ENCODE measurements at regions not wholly inside any gene's neighbourhood (a gene's known extent, or its start where the extent isn't known, plus 50 kb on each side); places are given as distances from the start of the nearest gene placed in this dataset.

DNA sequence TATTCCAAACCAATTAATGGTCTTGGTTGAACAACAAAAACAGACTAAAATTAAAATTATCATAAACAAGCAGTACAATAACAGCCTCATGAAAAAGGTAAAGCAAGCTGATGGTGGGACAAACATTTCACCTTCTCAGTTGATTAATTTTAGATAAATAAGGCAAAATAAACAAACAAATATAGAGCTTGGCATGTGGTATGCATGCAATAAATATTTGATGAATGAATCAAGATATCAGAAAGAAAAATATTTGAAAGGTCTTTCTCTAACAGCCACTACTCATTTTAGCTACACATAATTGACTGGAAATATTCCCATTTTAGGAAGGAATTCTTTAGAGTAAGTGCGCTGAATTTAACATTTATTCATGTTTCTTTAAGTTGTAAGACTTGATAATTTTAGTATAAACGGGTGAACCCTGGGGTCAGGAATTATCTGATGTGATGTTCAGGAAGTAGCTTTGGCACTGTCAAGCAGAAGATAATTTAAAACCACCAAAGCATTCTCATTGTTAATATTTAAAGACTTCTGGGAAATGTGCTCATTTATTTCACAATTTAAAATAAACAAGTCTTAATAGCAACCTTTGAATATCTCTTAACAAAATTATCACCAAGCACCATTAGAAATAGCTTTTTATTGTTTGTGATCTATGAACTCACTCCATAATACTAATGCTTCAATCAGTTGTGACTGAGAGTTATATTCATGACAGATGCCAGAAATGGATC is 372.3 kb upstream of the TGFBR2 start:
- Histone ChIP-seq H3K4me2 (ENCODE audit: low read depth, low read length, poor library complexity, severe bottlenecking) (no peak overlapping the region), H3K9ac (ENCODE audit: low read length) (no peak overlapping the region), H3K79me2 (ENCODE audit: low read length) (no peaks in the 10 kb centered on the region), H4K20me1 (ENCODE audit: insufficient read depth, low read depth, low read length) (no peaks in the 10 kb centered on the region), H2AFZ (ENCODE audit: low read length) (no peak overlapping the region), H3K9me3 (ENCODE audit: low read length) (peaks cover 3% of the 10 kb centered on the region; the same call in 1 of the 2 replicates), H3K36me3 (ENCODE audit: insufficient read depth, low read length) (no peaks in the 10 kb centered on the region), H3K9me2 (replicated peaks; ENCODE audit: insufficient read depth, low read length) (no peaks in the 10 kb centered on the region), H3K27me3 (ENCODE audit: low read length) (no peaks in the 10 kb centered on the region), H3K4me1 (ENCODE audit: low read length) (no peaks in the 10 kb centered on the region), H3K27ac (ENCODE audit: low read length) (no peak overlapping the region), H3K4me3 (ENCODE audit: low read length) (no peak overlapping the region)
- DNase-seq = no peak

DNA sequence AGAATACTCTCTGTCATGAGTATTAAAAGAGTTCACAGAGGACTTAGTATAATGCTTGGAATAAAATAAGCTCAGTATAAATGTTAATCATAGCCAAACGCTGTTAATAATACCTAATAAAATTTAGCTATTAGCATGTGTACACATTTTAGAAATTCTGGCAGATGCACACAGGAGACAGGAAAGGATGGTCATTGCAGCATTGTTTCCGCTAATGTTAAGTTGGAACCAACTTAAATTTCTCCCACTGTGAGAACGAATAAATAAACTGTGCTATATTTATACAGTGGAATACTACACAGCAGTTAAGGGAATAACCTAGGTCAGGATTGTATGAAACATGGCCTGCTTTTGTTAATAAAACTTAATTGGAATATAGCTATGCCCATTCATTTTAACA is 370.4 kb upstream of the TGFBR2 start:
- H3K9me3 ChIP-seq (ENCODE audit: low read length) = peaks cover 11% of the 10 kb centered on the region
- H3K27ac ChIP-seq (ENCODE audit: low read length) = no peak overlapping the region
- no peaks in the 10 kb centered on the region for H3K4me1 ChIP-seq (ENCODE audit: low read length)
- H3K27me3 ChIP-seq (ENCODE audit: low read length) = no peaks in the 10 kb centered on the region
- no peak for DNase-seq
- no peaks in the 10 kb centered on the region for H4K20me1 ChIP-seq (ENCODE audit: insufficient read depth, low read depth, low read length)
- no peak overlapping the region for H3K9ac ChIP-seq (ENCODE audit: low read length)
- no peak overlapping the region for H2AFZ ChIP-seq (ENCODE audit: low read length)
- no peak overlapping the region for H3K4me2 ChIP-seq (ENCODE audit: low read depth, low read length, poor library complexity, severe bottlenecking)
- H3K79me2 ChIP-seq (ENCODE audit: low read length) = no peaks in the 10 kb centered on the region
- H3K9me2 ChIP-seq (replicated peaks; ENCODE audit: insufficient read depth, low read length) = no peaks in the 10 kb centered on the region
- H3K36me3 ChIP-seq (ENCODE audit: insufficient read depth, low read length) = no peaks in the 10 kb centered on the region
- no peak overlapping the region for H3K4me3 ChIP-seq (ENCODE audit: low read length)

DNA sequence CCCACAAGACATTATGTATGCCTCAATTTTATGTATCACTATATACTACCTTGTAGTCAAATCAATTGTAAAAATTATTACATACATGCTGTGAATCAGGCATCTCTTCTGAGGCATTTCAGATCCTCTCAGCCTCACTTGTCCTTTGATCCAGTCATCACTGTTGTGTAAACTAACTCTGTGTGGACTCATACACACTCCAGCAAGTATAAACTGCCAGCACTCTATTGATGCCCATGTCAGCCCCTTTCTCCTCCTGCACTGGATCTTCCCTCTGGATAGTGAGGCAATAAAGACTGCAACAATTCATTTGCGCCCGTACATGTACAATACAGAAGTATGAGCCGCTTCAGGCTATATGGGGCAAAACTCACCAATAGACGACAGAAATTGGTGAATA is 364.7 kb upstream of the TGFBR2 start:
- no peak overlapping the region for H3K9ac ChIP-seq (ENCODE audit: low read length)
- peaks cover 15% of the 10 kb centered on the region for H3K9me3 ChIP-seq (ENCODE audit: low read length)
- no peak overlapping the region for H3K27ac ChIP-seq (ENCODE audit: low read length)
- H3K36me3 ChIP-seq (ENCODE audit: insufficient read depth, low read length) = no peaks in the 10 kb centered on the region
- no peaks in the 10 kb centered on the region for H3K79me2 ChIP-seq (ENCODE audit: low read length)
- H3K4me3 ChIP-seq (ENCODE audit: low read length) = no peak overlapping the region
- no peak for DNase-seq
- H2AFZ ChIP-seq (ENCODE audit: low read length) = no peak overlapping the region
- no peaks in the 10 kb centered on the region for H4K20me1 ChIP-seq (ENCODE audit: insufficient read depth, low read depth, low read length)
- H3K9me2 ChIP-seq (replicated peaks; ENCODE audit: insufficient read depth, low read length) = no peaks in the 10 kb centered on the region
- H3K4me2 ChIP-seq (ENCODE audit: low read depth, low read length, poor library complexity, severe bottlenecking) = no peak overlapping the region
- no peaks in the 10 kb centered on the region for H3K4me1 ChIP-seq (ENCODE audit: low read length)
- no peaks in the 10 kb centered on the region for H3K27me3 ChIP-seq (ENCODE audit: low read length)

DNA sequence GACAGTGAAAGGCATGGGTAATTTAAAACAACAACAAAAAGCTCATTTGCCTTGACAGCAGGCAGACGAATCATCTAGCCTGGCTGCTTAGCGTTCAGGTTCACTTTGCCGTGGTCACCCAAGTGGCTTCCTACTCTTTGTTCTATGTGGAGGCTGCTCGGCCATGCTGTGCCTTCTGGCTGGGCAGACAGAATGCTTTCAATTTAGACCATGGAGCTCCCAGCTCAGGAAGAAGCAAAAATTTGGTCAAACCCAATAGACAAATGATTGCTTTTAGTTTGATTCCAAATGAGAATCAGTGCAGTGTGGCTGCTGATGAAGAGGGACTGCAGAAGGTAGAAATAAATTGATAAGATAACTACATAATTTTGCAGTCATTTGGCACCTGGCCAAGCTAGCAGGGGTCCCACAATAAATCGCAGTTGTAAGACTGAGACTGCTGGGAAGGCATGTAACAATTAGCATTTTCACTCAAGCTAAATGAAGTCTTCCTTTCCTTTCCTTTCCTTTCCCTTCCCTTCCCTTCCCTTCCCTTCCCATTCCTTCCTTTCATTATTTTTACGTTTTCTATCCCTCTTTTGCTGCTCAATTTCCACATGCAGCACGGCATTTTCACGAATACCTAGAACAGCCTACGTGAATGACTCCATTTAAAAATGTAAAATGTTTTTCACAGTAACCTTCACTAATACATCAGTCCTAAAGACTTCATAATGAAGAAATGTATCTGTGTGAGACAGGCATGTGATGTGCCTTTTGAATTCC is 360.4 kb upstream of the TGFBR2 start:
- Histone ChIP-seq H3K27me3 (ENCODE audit: low read length) (no peaks in the 10 kb centered on the region), H4K20me1 (ENCODE audit: insufficient read depth, low read depth, low read length) (no peaks in the 10 kb centered on the region), H3K9ac (ENCODE audit: low read length) (no peak overlapping the region), H3K9me2 (replicated peaks; ENCODE audit: insufficient read depth, low read length) (no peaks in the 10 kb centered on the region), H3K4me1 (ENCODE audit: low read length) (no peaks in the 10 kb centered on the region), H3K4me3 (ENCODE audit: low read length) (no peak overlapping the region), H3K4me2 (ENCODE audit: low read depth, low read length, poor library complexity, severe bottlenecking) (no peak overlapping the region), H3K27ac (ENCODE audit: low read length) (no peak overlapping the region), H3K79me2 (ENCODE audit: low read length) (no peaks in the 10 kb centered on the region), H3K36me3 (ENCODE audit: insufficient read depth, low read length) (no peaks in the 10 kb centered on the region), H2AFZ (ENCODE audit: low read length) (no peak overlapping the region), H3K9me3 (ENCODE audit: low read length) (peaks cover 9% of the 10 kb centered on the region; the same call in 1 of the 2 replicates)
- no peak for DNase-seq

DNA sequence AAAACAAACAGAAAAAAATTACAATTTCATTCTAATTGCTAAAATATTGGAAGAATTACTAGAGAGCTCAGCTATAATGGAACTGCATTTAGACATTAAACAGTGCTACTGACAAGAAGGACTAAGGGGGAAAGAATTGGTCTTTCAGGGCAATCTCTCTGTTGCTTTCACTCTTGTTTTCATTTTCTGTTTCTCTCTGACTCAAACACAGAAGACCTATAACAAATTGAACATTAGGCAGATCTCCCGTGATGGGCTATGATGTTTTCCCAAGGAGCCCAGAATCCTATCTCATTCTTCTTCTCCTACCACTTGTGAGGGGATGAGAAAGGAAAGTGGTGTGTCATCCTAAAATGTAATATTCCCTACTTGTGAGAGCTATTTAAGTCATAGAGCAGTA is 358.0 kb upstream of the TGFBR2 start:
- H3K4me2 ChIP-seq (ENCODE audit: low read depth, low read length, poor library complexity, severe bottlenecking) = no peak overlapping the region

DNA sequence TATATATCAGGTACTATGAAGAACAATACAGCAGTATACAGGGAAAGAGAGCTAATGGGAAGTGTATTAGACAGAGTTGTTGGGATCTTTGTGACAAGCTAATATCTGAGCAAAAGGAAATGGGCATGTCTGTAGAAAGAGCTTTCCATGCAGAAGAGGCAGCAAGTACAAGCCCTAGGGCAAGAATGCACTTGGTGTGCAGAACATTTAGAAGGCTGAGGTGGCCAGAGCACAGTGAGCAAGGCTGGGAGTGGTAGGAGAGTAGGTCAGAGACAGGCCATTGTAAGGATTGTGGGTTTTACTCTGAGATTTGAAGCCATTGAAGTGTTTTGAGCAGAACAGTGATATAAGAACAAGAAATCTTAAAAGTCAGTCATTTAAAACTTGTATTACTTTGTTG is 353.9 kb upstream of the TGFBR2 start:
- Histone ChIP-seq H3K9me2 (replicated peaks; ENCODE audit: insufficient read depth, low read length) (no peaks in the 10 kb centered on the region), H4K20me1 (ENCODE audit: insufficient read depth, low read depth, low read length) (no peaks in the 10 kb centered on the region), H3K9me3 (ENCODE audit: low read length) (peaks cover 3% of the 10 kb centered on the region; the same call in 1 of the 2 replicates), H2AFZ (ENCODE audit: low read length) (no peak overlapping the region), H3K27me3 (ENCODE audit: low read length) (no peaks in the 10 kb centered on the region), H3K79me2 (ENCODE audit: low read length) (no peaks in the 10 kb centered on the region), H3K36me3 (ENCODE audit: insufficient read depth, low read length) (no peaks in the 10 kb centered on the region), H3K4me1 (ENCODE audit: low read length) (no peaks in the 10 kb centered on the region), H3K4me2 (ENCODE audit: low read depth, low read length, poor library complexity, severe bottlenecking) (no peak overlapping the region), H3K4me3 (ENCODE audit: low read length) (no peak overlapping the region), H3K27ac (ENCODE audit: low read length) (no peak overlapping the region), H3K9ac (ENCODE audit: low read length) (no peak overlapping the region)
- DNase-seq = no peak

More for the DNA sequence above, 358.0 kb upstream of the TGFBR2 start:
- Histone ChIP-seq H3K4me1 (ENCODE audit: low read length) (no peaks in the 10 kb centered on the region), H3K27ac (ENCODE audit: low read length) (no peak overlapping the region), H3K9me3 (ENCODE audit: low read length) (0 out of 2 replicates have a peak, but pooled peaks cover 3% of the 10 kb centered on the region), H3K36me3 (ENCODE audit: insufficient read depth, low read length) (no peaks in the 10 kb centered on the region), H3K27me3 (ENCODE audit: low read length) (no peaks in the 10 kb centered on the region), H3K9ac (ENCODE audit: low read length) (no peak overlapping the region), H4K20me1 (ENCODE audit: insufficient read depth, low read depth, low read length) (no peaks in the 10 kb centered on the region), H3K9me2 (replicated peaks; ENCODE audit: insufficient read depth, low read length) (no peaks in the 10 kb centered on the region), H2AFZ (ENCODE audit: low read length) (no peak overlapping the region), H3K79me2 (ENCODE audit: low read length) (no peaks in the 10 kb centered on the region), H3K4me3 (ENCODE audit: low read length) (no peak overlapping the region)
- no peak for DNase-seq

DNA sequence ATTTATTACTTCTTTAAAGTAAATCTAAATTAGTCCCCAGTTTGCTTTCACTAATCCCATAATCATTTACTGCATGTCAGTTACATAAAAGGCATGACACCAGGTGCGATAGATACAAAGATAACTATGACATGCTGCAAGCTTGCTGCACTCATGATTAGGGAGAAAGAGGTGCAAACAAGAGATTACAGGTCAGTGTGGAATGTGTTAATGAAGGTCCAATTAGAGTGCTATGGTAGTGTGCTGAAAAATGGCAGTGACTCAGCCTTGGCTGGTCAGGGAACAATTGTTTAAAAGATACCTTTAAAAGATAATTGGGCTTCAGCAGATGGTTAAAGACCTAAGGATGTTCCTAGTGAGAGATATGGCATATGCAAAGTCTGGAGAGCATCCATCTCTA is 352.6 kb upstream of the TGFBR2 start:
- Histone ChIP-seq H3K9me2 (replicated peaks; ENCODE audit: insufficient read depth, low read length) (no peaks in the 10 kb centered on the region), H4K20me1 (ENCODE audit: insufficient read depth, low read depth, low read length) (no peaks in the 10 kb centered on the region), H3K36me3 (ENCODE audit: insufficient read depth, low read length) (no peaks in the 10 kb centered on the region), H3K27me3 (ENCODE audit: low read length) (no peaks in the 10 kb centered on the region), H3K4me1 (ENCODE audit: low read length) (no peaks in the 10 kb centered on the region), H3K79me2 (ENCODE audit: low read length) (no peaks in the 10 kb centered on the region), H3K9ac (ENCODE audit: low read length) (no peak overlapping the region), H2AFZ (ENCODE audit: low read length) (no peak overlapping the region), H3K4me3 (ENCODE audit: low read length) (no peak overlapping the region), H3K9me3 (ENCODE audit: low read length) (peaks cover 3% of the 10 kb centered on the region; the same call in 1 of the 2 replicates), H3K4me2 (ENCODE audit: low read depth, low read length, poor library complexity, severe bottlenecking) (no peak overlapping the region), H3K27ac (ENCODE audit: low read length) (no peak overlapping the region)
- no peak for DNase-seq

DNA sequence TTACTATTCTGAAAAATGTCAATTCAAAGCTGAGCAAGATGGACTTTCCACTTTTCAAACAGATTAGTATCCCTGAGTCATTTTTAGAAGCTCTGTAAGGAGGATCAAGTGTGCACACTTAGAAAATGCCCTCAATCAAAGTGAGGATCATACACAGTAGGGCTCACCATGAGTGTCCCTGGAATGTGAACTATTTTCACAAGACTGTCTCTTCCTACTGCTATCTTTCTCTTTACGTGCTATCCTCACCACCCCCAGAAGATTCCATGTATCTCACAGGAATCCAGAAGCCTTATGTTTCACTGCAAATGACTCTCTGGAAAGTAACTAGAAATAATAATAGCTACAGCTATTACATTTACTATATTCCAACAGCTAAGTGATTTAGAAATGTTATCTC is 349.9 kb upstream of the TGFBR2 start:
- H3K9me2 ChIP-seq (replicated peaks; ENCODE audit: insufficient read depth, low read length) = no peaks in the 10 kb centered on the region
- H3K27me3 ChIP-seq (ENCODE audit: low read length) = no peaks in the 10 kb centered on the region
- H3K79me2 ChIP-seq (ENCODE audit: low read length) = no peaks in the 10 kb centered on the region
- no peak overlapping the region for H3K27ac ChIP-seq (ENCODE audit: low read length)
- no peak overlapping the region for H3K4me3 ChIP-seq (ENCODE audit: low read length)
- no peak for DNase-seq
- H3K4me1 ChIP-seq (ENCODE audit: low read length) = no peaks in the 10 kb centered on the region
- H3K36me3 ChIP-seq (ENCODE audit: insufficient read depth, low read length) = no peaks in the 10 kb centered on the region
- H3K9me3 ChIP-seq (ENCODE audit: low read length) = peaks cover 3% of the 10 kb centered on the region; the same call in 1 of the 2 replicates
- no peak overlapping the region for H2AFZ ChIP-seq (ENCODE audit: low read length)
- no peak overlapping the region for H3K4me2 ChIP-seq (ENCODE audit: low read depth, low read length, poor library complexity, severe bottlenecking)
- H4K20me1 ChIP-seq (ENCODE audit: insufficient read depth, low read depth, low read length) = no peaks in the 10 kb centered on the region
- no peak overlapping the region for H3K9ac ChIP-seq (ENCODE audit: low read length)
